K562 (cell line): ENCODE measurements at regions not wholly inside any gene's neighbourhood (a gene's known extent, or its start where the extent isn't known, plus 50 kb on each side); places are given as distances from the start of the nearest gene placed in this dataset.

Experiments
- ATAC-seq: fragments of 200-7000 bp; cut with Tn5 transposase; 3 replicates; pipeline ENCODE4 v1.9.1; 2020; ENCODE audit warnings: moderate library complexity
- BruUV-seq: library from RNA; stranded (reverse); fragments of 400-500 nt; replicated peaks from 2 replicates; lab custom pipeline; 2021; lab: Mats Ljungman, UMichigan
- CTCF ChIA-PET: fragments of 300-600 bp; formaldehyde crosslinking; extraction: SDS; loops from one replicate; lab custom pipeline; 2021; ENCODE audit warnings: low intra/inter-chr PET ratio; lab: Yijun Ruan, JAX
- POLR2A ChIA-PET: fragments of 300-600, 350-650 bp; sonication (Branson Sonifier 250); formaldehyde crosslinking; extraction: SDS; loops from one replicate; lab custom pipeline; 2021; ENCODE audit warnings: antibody characterized with exemption, inconsistent platforms; lab: Yijun Ruan, JAX
- DNase-seq, 4 experiments: peaks; one replicate each; pipeline versions ENCODE4 v3.0.0 to v3.0.0-alpha.2; 2011 to 2018; ENCODE audit warnings: low spot score in 3 of 4, mixed read lengths in 3 of 4; ENCODE audit errors: extremely low read depth in 1 of 4
- FAIRE-seq: peaks from 2 replicates; lab custom pipeline; 2011; peaks lifted over from hg19 to GRCh38; lab: Jason Lieb, UNC
- H2AFZ ChIP-seq: 2 replicates; pipeline ENCODE4 v1.6.0; 2011; ENCODE audit warnings: low read depth, low read length, control low read depth, inconsistent platforms
- H3K27ac ChIP-seq: fragments of 200-600 bp; 3 replicates; pipeline ENCODE4 v1.8.0; 2011; ENCODE audit warnings: low read depth, mild to moderate bottlenecking, control low read depth, inconsistent platforms, low read length, moderate library complexity, mixed read lengths; ENCODE audit errors: extremely low read depth
- H3K27me3 ChIP-seq, 2 experiments: fragments of 300-600 bp in 1 of 2; 2 replicates in 1 of 2; 3 replicates in 1 of 2; pipeline versions ENCODE4 v1.6.0 to v1.8.0; 2011; ENCODE audit warnings: inconsistent platforms in 2 of 2, low read length in 2 of 2, mild to moderate bottlenecking in 1 of 2, mixed read lengths in 1 of 2, moderate library complexity in 1 of 2; ENCODE audit not compliant: control insufficient read depth in 2 of 2, insufficient read depth in 2 of 2
- H3K36me3 ChIP-seq: fragments of 300-600 bp; 3 replicates; pipeline ENCODE4 v1.8.0; 2011; ENCODE audit warnings: mild to moderate bottlenecking, low read length, inconsistent platforms; ENCODE audit not compliant: control insufficient read depth, insufficient read depth
- H3K4me1 ChIP-seq, 2 experiments: fragments of 200-600 bp in 1 of 2; replicated peaks in 1 of 2; 2 replicates in 1 of 2; 3 replicates in 1 of 2; pipeline versions ENCODE4 v1.5.1 to v1.8.0; 2011; ENCODE audit warnings: inconsistent platforms in 2 of 2, low read length in 2 of 2, mild to moderate bottlenecking in 1 of 2, mixed read lengths in 1 of 2, moderate library complexity in 1 of 2; ENCODE audit not compliant: control insufficient read depth in 2 of 2, insufficient read depth in 2 of 2
- H3K4me2 ChIP-seq: 2 replicates; pipeline ENCODE4 v1.6.1; 2011; ENCODE audit warnings: low read length, control low read depth, inconsistent platforms, mixed read lengths; ENCODE audit not compliant: insufficient read depth
- H3K4me3 ChIP-seq: fragments of 200-600 bp; sonication (generic), shearing (Covaris generic); 2 replicates; pipeline ENCODE4 v1.5.1; 2016; ENCODE audit warnings: control low read depth, inconsistent platforms
- H3K79me2 ChIP-seq: fragments of 200-600 bp; 3 replicates; pipeline ENCODE4 v1.8.0; 2011; ENCODE audit warnings: low read length, inconsistent platforms; ENCODE audit not compliant: control insufficient read depth, insufficient read depth
- H3K9ac ChIP-seq, 2 experiments: 2 replicates each; pipeline versions ENCODE4 v1.6.0 to v1.6.1; 2011; ENCODE audit warnings: low read depth in 2 of 2, low read length in 2 of 2, control low read depth in 1 of 2, inconsistent platforms in 1 of 2, mild to moderate bottlenecking in 1 of 2, mixed read lengths in 1 of 2; ENCODE audit not compliant: insufficient read depth in 1 of 2
- H3K9me1 ChIP-seq: one replicate; pipeline ENCODE4 v1.6.0; 2011; ENCODE audit warnings: inconsistent platforms, mild to moderate bottlenecking, low read length, moderate library complexity; ENCODE audit not compliant: control insufficient read depth, insufficient read depth
- H3K9me3 ChIP-seq: replicated peaks from 2 replicates; pipeline ENCODE4 v1.5.1; 2011; ENCODE audit warnings: low read depth, low read length, inconsistent platforms; ENCODE audit not compliant: control insufficient read depth, insufficient read depth
- H4K20me1 ChIP-seq: replicated peaks from 2 replicates; pipeline ENCODE4 v1.6.1; 2011; ENCODE audit warnings: low read length, inconsistent platforms, mixed read lengths; ENCODE audit not compliant: control insufficient read depth, insufficient read depth
- CBX1 ChIP-seq: sonication (generic); IDR thresholded peaks from 2 replicates; pipeline ENCODE4 v1.6.1; 2016; ENCODE audit warnings: antibody characterized with exemption, low read depth, mild to moderate bottlenecking
- FOXP4 ChIP-seq: sonication (generic); formaldehyde crosslinking; IDR thresholded peaks from 2 replicates; pipeline ENCODE4 v1.8.0; 2022; ENCODE audit warnings: mild to moderate bottlenecking, missing genetic modification reagents, borderline replicate concordance
- JUND ChIP-seq, 2 experiments: IDR thresholded peaks; 2 replicates in 1 of 2; 3 replicates in 1 of 2; pipeline ENCODE4 v1.6.1; 2011; ENCODE audit warnings: borderline replicate concordance in 2 of 2, low read depth in 2 of 2, low read length in 2 of 2, improper control_type of control experiment in 1 of 2, missing biosample characterization in 1 of 2, missing genetic modification characterization in 1 of 2, missing genetic modification reagents in 1 of 2
- OTX1 ChIP-seq: fragments of 450-650 bp; formaldehyde crosslinking; IDR thresholded peaks from 2 replicates; pipeline ENCODE4 v1.4.0; 2022; ENCODE audit warnings: mild to moderate bottlenecking
- ZNF347 ChIP-seq: fragments of 450-650 bp; formaldehyde crosslinking; IDR thresholded peaks from 2 replicates; pipeline ENCODE4 v1.4.0; 2020; ENCODE audit warnings: low read depth, mild to moderate bottlenecking, moderate library complexity
- ZNF780A ChIP-seq: fragments of 250-450 bp; sonication (Bioruptor Pico); IDR thresholded peaks from 2 replicates; pipeline ENCODE4 v1.5.0; 2021; ENCODE audit warnings: mild to moderate bottlenecking
- WGBS: fragments of 100-300 bp; shearing (Covaris generic); methylation state at CpG from one replicate; pipeline ENCODE4 v1.1.6; 2016; ENCODE audit warnings: low coverage, mixed read lengths; ENCODE audit not compliant: insufficient coverage; ENCODE audit errors: missing lambda C conversion rate; 5-methylcytosine and 5-hydroxymethylcytosine counted together
- in situ Hi-C: fragments of 300-500 bp; cut with MboI; formaldehyde crosslinking; loops from 4 replicates; pipeline ENCODE4 v1.15.0; 2018; ENCODE audit warnings: inconsistent platforms, mixed read lengths
- intact Hi-C: fragments of 100-400 bp; cut with micrococcal nuclease; formaldehyde crosslinking; loops from 2 replicates; pipeline ENCODE4 v1.14.2; 2022

GRCh38 chr13:43959291-43959690, 79.6 kb downstream of the LACC1 start:
- Histone ChIP-seq H4K20me1 (no peaks in the 10 kb centered on the region), H3K9me1 (no peaks in the 10 kb centered on the region)
- in situ Hi-C loops: no loop called here
- ChIA-PET CTCF (no interaction called here), POLR2A (no interaction called here)
- no peak for FAIRE-seq
- WGBS: 6% methylated on average over 2 of the region's 2 CpGs
- TF ChIP-seq OTX1 (CRISPR knock-in tag) (no peak), ZNF347 (CRISPR knock-in tag) (no peak), FOXP4 (CRISPR knock-in tag) (no peak), CBX1 (no peak), JUND (IDR thresholded peaks at IDR 0.05; ENCODE audit: borderline replicate concordance, low read depth, low read length) (no peak), JUND (tag; IDR thresholded peaks at IDR 0.05; ENCODE audit: borderline replicate concordance, low read depth, low read length) (no peak), ZNF780A (no peak)
- TF ChIP-seq, all 486 proteins: peak for 0
- no TSS peak for BruUV-seq
- Histone ChIP-seq H3K36me3 (no peaks in the 10 kb centered on the region), H3K9me3 (no peaks in the 10 kb centered on the region), H3K27me3 (no peaks in the 10 kb centered on the region), H3K27ac (no peak overlapping the region), H3K4me2 (no peak overlapping the region), H3K9ac (no peak overlapping the region), H3K4me3 (no peak overlapping the region), H3K79me2 (no peaks in the 10 kb centered on the region), H3K4me1 (no peaks in the 10 kb centered on the region), H2AFZ (no peak overlapping the region)
- intact Hi-C loops: no loop called here
- DNase-seq: no peak
- ATAC-seq: no peak
